Panc1 (cell line): ENCODE measurements at regions not wholly inside any gene's neighbourhood (a gene's known extent, or its start where the extent isn't known, plus 50 kb on each side); places are given as distances from the start of the nearest gene placed in this dataset.

Source experiments
- CTCF ChIP-seq: fragments of 450-650 bp; IDR thresholded peaks from 2 replicates; pipeline ENCODE4 v1.5.1; 2017; ENCODE audit warnings: mild to moderate bottlenecking
- POLR2AphosphoS5 ChIP-seq: IDR thresholded peaks from 2 replicates; pipeline ENCODE4 v1.6.1; 2012; ENCODE audit warnings: mild to moderate bottlenecking, low read depth, low read length, moderate library complexity
- REST ChIP-seq, 2 experiments: IDR thresholded peaks; 2 replicates each; pipeline ENCODE4 v1.6.1; 2011 to 2012; ENCODE audit warnings: low read depth in 2 of 2, control low read depth in 1 of 2, low read length in 1 of 2, mild to moderate bottlenecking in 1 of 2, moderate library complexity in 1 of 2; ENCODE audit not compliant: insufficient read depth in 1 of 2
- SIN3A ChIP-seq: IDR thresholded peaks from 2 replicates; pipeline ENCODE4 v1.6.1; 2012; ENCODE audit warnings: low read depth, mild to moderate bottlenecking, low read length, moderate library complexity, borderline replicate concordance; ENCODE audit not compliant: insufficient read depth
- TCF7L2 ChIP-seq: IDR thresholded peaks from 2 replicates; pipeline ENCODE4 v1.6.1; 2011; ENCODE audit warnings: mild to moderate bottlenecking, low read depth, low read length, inconsistent platforms

GRCh38 chr15:60160909-60161308 lies 156.8 kb downstream of the FOXB1 start:
- TF ChIP-seq CTCF: no peak
- TF ChIP-seq REST (IDR thresholded peaks at IDR 0.05; ENCODE audit: insufficient read depth in 1 of 2, low read depth in 2 of 2, low read length in 1 of 2): no peak
- no peak for TF ChIP-seq POLR2AphosphoS5
- no peak for TF ChIP-seq SIN3A
- no peak for TF ChIP-seq TCF7L2
